IMR-90 (cell line): ENCODE measurements at regions not wholly inside any gene's neighbourhood (a gene's known extent, or its start where the extent isn't known, plus 50 kb on each side); places are given as distances from the start of the nearest gene placed in this dataset.

ENCODE experiments used
- CEBPB ChIP-seq: IDR thresholded peaks from 2 replicates; pipeline ENCODE4 v1.6.1; 2012; ENCODE audit warnings: low read depth, low read length, improper control_type of control experiment
- FOS ChIP-seq: fragments of 150-350 bp; IDR thresholded peaks from 2 replicates; pipeline ENCODE4 v1.6.1; 2016; ENCODE audit warnings: low read depth, low read length
- MXI1 ChIP-seq: IDR thresholded peaks from 2 replicates; pipeline ENCODE4 v1.6.1; 2012; ENCODE audit warnings: low read depth, mild to moderate bottlenecking, low read length, moderate library complexity, borderline replicate concordance
- POLR2A ChIP-seq: IDR thresholded peaks from 2 replicates; pipeline ENCODE4 v1.6.1; 2012; ENCODE audit warnings: mild to moderate bottlenecking, low read depth, low read length
- TF ChIP-seq, protein P1 (sequence below): conservative IDR thresholded peaks from 2 replicates; pipeline ENCODE4 v1.5.1; 2012; ENCODE audit warnings: mild to moderate bottlenecking, low read depth, low read length, improper control_type of control experiment
- TF ChIP-seq, protein P2 (sequence below): fragments of 150-350 bp; IDR thresholded peaks from 2 replicates; pipeline ENCODE4 v1.6.1; 2017; ENCODE audit warnings: mild to moderate bottlenecking, antibody characterized with exemption, low read length, low read depth

- TF ChIP-seq, protein P1, sequence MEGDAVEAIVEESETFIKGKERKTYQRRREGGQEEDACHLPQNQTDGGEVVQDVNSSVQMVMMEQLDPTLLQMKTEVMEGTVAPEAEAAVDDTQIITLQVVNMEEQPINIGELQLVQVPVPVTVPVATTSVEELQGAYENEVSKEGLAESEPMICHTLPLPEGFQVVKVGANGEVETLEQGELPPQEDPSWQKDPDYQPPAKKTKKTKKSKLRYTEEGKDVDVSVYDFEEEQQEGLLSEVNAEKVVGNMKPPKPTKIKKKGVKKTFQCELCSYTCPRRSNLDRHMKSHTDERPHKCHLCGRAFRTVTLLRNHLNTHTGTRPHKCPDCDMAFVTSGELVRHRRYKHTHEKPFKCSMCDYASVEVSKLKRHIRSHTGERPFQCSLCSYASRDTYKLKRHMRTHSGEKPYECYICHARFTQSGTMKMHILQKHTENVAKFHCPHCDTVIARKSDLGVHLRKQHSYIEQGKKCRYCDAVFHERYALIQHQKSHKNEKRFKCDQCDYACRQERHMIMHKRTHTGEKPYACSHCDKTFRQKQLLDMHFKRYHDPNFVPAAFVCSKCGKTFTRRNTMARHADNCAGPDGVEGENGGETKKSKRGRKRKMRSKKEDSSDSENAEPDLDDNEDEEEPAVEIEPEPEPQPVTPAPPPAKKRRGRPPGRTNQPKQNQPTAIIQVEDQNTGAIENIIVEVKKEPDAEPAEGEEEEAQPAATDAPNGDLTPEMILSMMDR, result no peak
- no peak for TF ChIP-seq MXI1
- TF ChIP-seq POLR2A, result no peak
- TF ChIP-seq FOS, result no peak
- no peak for TF ChIP-seq CEBPB
- TF ChIP-seq, protein P2, sequence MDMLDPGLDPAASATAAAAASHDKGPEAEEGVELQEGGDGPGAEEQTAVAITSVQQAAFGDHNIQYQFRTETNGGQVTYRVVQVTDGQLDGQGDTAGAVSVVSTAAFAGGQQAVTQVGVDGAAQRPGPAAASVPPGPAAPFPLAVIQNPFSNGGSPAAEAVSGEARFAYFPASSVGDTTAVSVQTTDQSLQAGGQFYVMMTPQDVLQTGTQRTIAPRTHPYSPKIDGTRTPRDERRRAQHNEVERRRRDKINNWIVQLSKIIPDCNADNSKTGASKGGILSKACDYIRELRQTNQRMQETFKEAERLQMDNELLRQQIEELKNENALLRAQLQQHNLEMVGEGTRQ, result no peak
These were observed 300.9 kb upstream of the SRRM4 start for GRCh38 chr12:118680356-118680963.
